Stimulated activated CD4-positive, alpha-beta T cell treated with anti-CD3 and anti-CD28 coated beads, TNF-alpha, amount 100 ng/mL, for 4 hours (primary cell): ENCODE measurements at regions not wholly inside any gene's neighbourhood (a gene's known extent, or its start where the extent isn't known, plus 50 kb on each side); places are given as distances from the start of the nearest gene placed in this dataset.
"Not testable (repeated sequence)": the region's sequence is repeated elsewhere in the genome, so short reads cannot be mapped to it uniquely, and the experiment has no call there.

ENCODE experiments used
- DNase-seq, 3 experiments: peaks; one replicate each; pipeline ENCODE4 v3.0.0-alpha.2; 2020; ENCODE audit warnings: low read depth in 3 of 3

- not testable (repeated sequence) for DNase-seq
These were observed 51.0 kb downstream of the NPIPB11 start for GRCh38 chr16:29355339-29356059.

DNA sequence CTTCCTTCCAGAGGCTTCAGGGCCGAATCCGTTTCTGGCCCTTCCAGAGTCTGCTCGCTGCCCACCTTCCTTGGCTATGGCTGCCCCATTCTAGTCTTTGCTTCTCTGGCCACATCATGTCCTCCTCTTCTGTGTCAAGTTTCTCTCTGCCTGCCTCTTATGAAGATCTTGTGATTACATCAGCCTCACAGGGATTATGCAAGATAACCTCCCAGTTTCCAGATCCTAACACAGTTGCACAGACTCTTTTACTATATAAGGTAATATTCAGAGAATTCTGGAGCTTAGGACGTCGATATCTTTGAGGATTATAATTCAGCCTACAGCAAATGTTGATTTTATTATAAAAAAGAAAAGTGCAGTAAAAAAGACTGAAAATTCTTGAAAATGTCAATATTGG, 52.1 kb downstream of the NPIPB11 start:
- not testable (repeated sequence) for DNase-seq

GRCh38 chr16:29352617-29352999, 53.9 kb downstream of the NPIPB11 start:
- not testable (repeated sequence) for DNase-seq

- not testable (repeated sequence) for DNase-seq
These were observed 54.4 kb downstream of the NPIPB11 start for GRCh38 chr16:29351970-29352616.

DNA sequence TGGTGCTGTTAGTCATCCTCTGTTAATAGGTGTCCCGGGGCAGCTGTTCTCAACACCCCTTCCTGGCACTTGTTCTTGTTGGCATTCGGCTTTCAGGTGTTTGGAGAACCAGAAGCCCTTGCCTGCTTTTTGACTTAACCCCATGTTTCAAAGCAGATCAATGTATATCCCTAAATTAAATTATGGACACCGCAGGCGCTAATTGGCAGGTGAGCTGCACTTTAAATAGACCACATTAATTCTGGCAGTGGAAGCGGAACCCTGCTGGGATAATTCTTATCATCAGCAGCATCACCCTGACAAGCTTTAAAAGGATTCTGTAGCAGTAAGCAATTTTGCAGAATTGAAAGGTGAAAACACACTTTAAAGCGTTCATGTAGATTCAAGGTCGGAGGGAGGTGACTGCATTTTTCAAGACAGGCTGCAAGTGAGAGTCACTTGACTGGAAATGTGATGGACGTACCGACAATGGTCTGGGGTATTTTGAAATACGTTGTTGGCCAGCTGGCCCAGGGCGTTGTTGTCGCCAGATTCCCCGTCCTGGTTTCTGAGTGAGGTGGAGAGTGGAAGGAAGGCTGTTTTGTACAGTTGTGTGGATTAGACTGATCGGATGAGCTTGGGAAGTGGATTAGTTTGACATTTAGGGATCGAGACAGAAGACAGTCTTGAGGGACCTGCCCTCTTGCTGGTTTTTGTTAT, 55.1 kb downstream of the NPIPB11 start:
- DNase-seq: not testable (repeated sequence)

DNA sequence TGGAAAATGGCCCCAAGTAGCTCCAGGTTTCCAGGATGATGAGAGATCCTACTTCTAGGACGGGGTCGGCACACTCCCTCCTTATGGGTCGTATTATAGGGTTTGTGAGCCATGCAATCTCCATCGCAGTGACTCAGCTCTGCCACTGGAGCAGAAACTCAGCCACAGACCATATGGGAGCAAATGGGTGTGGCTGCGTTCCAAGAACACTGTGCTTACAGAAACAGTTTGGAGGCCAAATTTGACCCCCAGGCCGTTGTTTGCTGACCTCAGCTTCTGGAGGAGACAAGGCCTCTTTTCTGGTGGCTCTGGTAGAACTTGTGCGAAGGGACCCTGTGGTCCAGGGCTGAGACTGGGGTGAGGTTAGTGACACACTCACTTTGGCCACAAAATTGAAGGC, 56.5 kb downstream of the NPIPB11 start:
- not testable (repeated sequence) for DNase-seq

DNA sequence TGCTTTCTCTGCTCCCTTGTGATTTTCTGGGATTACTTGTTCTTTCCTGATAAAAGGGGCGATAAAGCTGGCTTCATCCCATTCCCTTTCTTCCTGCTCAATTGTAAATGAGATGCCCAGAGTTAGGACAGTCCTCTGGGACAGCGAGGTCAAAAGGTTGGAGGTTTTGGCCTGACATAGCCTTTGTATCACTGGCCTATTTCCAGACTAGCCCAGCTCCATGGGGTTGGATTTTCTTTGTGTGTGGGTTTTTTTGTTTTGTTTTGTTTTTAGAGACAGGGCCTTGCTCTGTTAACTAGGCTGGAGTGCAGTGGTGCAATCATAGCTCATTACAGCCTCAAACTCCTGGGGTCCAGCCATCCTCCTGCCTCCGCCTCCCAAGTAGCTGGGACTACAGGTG, 57.8 kb downstream of the NPIPB11 start:
- not testable (repeated sequence) for DNase-seq

GRCh38 chr16:29348123-29348690, 58.3 kb downstream of the NPIPB11 start:
- DNase-seq: not testable (repeated sequence)

GRCh38 chr16:29346796-29347580, 59.5 kb downstream of the NPIPB11 start:
- not testable (repeated sequence) for DNase-seq

GRCh38 chr16:29346203-29346602, 60.3 kb downstream of the NPIPB11 start:
- DNase-seq: not testable (repeated sequence)

- DNase-seq: not testable (repeated sequence)
These were observed 63.6 kb downstream of the NPIPB11 start for GRCh38 chr16:29342937-29343336.

GRCh38 chr16:29340779-29341438, 65.6 kb downstream of the NPIPB11 start:
- DNase-seq: not testable (repeated sequence)

- DNase-seq: not testable (repeated sequence)
These were observed 66.3 kb downstream of the NPIPB11 start for GRCh38 chr16:29340235-29340634.

DNA sequence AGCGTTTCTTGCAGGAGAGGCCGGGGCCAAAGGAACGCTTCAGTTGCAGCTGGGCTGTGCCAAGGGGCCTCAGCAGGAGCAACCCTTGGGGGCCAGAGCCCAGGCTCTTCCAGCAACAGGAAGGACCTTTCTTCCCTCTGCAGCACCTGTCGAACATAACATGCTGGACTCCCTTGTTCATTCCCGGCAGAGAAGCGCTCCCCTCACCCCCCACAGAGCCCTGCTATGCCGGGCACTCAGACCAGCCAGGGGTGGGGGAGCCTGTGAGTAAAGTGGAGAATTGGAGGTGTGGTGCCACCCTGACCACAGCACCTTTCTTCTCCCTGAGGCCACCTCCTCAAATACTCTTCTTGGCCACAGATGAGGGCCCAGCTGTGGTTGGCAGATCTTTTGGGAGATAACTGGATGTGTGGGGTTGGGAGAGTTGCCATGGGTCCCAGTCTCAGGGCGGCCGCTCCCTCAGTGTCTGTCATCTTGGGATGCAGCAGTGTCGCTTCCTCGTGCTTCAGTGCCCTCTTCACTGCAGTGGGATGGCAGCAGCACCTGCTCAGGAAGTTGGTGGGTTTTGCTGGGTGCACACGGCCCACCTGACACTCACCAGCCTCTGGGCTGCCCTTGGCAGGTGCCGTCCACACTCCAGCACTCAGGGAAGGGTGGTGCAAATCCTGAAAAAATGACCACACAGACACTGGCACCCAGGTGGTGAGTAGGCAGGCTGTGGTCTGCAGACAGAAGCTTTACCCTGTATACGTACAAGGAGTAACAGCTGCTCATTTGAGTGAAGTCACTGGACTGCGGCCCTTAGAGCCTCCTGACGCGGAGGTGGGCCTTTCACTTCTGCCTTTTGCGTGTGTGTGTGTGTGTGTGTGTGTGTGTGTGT, 67.5 kb downstream of the NPIPB11 start:
- DNase-seq: not testable (repeated sequence)

DNA sequence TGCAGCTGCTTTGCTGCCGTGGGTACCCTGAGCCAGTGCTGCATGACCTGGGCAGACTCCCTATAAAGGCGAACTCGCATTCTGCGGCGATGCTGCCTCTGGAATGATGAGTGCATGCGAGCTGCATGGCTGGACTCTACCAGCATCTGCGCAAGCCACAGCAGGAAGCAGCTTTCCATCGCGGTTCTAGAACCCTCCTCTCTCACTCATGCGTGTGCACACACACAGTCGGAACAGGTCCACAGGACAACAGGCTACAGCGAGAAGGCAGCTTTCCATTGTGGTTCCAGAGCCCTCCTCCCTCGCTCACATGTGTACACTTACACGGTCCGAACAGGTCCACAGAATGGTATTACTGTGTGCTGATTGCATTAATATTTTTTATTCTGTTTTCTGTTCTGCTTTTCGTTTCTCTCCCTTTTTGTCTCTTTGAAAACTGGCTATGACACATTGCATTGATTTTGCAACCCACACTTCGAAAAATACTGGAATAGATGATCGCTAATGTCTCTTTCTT, 69.1 kb downstream of the NPIPB11 start:
- DNase-seq: not testable (repeated sequence)

DNA sequence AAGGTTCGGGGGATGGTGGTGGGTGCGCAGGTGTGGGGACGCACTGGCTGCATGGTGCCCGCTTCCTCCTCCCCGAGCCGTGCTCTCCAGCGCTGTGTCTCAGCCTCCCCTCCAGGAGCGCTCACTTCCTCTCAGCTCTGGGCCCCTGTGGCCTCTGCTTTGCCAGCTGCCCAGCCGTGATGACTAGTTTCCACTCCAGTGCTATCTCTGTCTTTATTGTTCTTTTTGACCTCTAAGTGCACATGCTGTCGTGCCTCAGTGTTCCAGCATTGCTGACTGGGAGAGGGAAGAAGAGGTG, 71.0 kb downstream of the NPIPB11 start:
- DNase-seq: not testable (repeated sequence)

DNA sequence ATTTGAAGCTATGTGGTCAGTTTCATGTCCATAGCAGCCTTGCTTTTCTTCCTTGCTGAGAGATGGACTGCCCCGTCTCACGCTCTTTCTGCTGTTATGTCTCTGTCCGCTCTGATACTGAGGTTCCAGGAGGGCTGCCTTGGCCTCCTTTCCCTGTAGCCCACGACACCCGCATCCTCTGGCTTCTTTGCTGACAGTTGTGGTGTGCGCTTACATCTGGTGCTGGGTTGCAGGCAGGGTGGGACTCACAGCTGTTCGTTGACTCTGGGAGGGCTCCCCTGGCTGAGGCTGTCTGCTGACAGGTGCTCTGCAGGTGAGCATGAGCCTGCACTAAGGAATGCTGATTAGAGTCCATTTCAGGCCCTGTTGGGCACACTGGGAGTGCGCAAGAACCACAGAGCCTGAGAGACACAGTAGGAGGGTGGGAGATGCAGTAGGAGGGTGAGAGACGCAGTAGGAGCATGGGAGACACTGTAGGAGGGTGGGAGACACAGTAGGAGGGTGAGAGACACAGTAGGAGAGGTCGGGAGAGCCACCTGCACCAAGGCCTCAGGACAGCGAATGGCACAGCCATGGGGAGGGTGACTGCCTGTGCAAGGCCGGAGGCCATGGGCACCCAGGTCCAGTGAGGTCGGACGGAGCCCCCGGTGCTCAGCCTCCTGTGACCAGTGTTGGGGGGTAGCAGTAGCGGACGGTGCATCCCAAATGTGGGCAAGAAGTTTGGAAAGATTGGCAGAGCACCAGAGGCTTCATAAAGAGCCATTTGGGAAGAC, 71.5 kb downstream of the NPIPB11 start:
- DNase-seq: not testable (repeated sequence)

DNA sequence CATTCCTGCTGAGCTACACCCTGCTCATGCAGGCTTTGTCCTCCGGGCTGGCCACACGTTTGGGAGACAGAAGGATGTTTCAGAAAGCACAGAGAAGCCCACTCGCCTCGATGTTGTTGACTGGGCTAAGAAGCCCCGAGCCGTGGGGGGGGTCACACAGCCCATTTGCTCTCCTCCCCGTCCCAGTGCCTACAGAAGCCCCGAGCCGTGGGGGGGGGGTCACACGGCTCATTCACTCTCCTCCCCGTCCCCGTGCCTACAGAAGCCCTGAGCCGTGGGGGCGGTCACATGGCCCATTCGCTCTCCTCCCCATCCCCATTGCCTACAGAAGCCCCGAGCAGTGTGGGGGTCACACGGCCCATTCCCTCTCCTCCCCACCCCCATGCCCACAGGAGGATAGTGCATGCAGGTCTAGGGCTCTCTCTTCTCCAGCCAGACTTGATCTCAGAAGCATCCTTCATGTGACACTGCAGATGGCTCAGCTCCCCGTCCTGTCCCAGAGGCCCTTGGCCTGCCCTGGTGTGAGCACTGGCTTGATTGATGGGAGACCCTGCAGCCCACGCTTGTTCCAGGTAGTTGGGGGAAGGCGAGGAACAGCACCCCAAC, 72.9 kb downstream of the NPIPB11 start:
- not testable (repeated sequence) for DNase-seq

DNA sequence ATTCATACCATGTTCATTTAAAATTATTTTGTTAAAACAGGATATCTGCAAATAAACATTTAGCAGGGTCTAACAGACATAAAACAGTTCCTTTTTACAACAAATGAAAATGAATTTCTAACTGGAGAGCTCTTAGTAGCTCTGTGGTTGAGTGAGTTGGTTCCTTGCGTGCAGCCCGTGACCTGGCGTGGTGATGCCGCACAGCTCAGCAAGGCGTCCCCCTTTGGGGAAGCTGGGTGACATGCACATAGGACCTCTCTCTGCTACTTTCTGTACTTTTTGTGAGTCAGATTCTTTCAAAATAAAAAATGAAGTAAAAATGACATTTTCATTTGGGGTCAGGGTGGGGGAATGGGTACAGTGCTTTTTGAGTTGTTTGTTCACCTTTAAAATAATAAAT, 75.9 kb downstream of the NPIPB11 start:
- not testable (repeated sequence) for DNase-seq
